PC-3 (cell line): ENCODE measurements at regions not wholly inside any gene's neighbourhood (a gene's known extent, or its start where the extent isn't known, plus 50 kb on each side); places are given as distances from the start of the nearest gene placed in this dataset.

Experiments
- ATAC-seq: fragments of 200-7000 bp; cut with Tn5 transposase; 2 replicates; pipeline ENCODE4 v1.9.1; 2020; ENCODE audit warnings: mild to moderate bottlenecking, moderate library complexity
- BruUV-seq: library from RNA; stranded (reverse); fragments of 400-500 nt; replicated peaks from 2 replicates; lab custom pipeline; 2021; lab: Mats Ljungman, UMichigan
- CTCF ChIA-PET: fragments of 300-600 bp; sonication (Branson Sonifier 250); formaldehyde crosslinking; loops from one replicate; lab custom pipeline; 2022; ENCODE audit warnings: antibody characterized with exemption; lab: Charles Lee
- POLR2A ChIA-PET: fragments of 300-600 bp; sonication (Branson Sonifier 250); formaldehyde crosslinking; loops from one replicate; lab custom pipeline; 2022; ENCODE audit warnings: antibody characterized with exemption; ENCODE audit not compliant: unreplicated experiment; lab: Charles Lee
- DNase-seq: peaks from one replicate; pipeline ENCODE4 v3.0.0-alpha.2; 2015
- H2AFZ ChIP-seq: fragments of 300-600 bp; sonication (generic); 2 replicates; pipeline ENCODE4 v1.6.0; 2016; ENCODE audit warnings: antibody characterized with exemption, low read length
- H3F3A ChIP-seq: fragments of 300-600 bp; sonication (generic); one replicate; pipeline ENCODE4 v1.6.0; 2017; ENCODE audit warnings: antibody characterized with exemption, low read length, control low read depth, mild to moderate bottlenecking; ENCODE audit not compliant: unreplicated experiment
- H3K27ac ChIP-seq: fragments of 300-600 bp; sonication (generic); 2 replicates; pipeline ENCODE4 v1.5.1; 2016; ENCODE audit warnings: mild to moderate bottlenecking, low read length
- H3K27me3 ChIP-seq: fragments of 300-600 bp; sonication (generic); 2 replicates; pipeline ENCODE4 v1.6.1; 2016; ENCODE audit warnings: low read length, mixed read lengths
- H3K36me3 ChIP-seq: fragments of 300-600 bp; sonication (generic); 2 replicates; pipeline ENCODE4 v1.6.1; 2016; ENCODE audit warnings: low read depth, mixed run types, low read length, mixed read lengths
- H3K4me1 ChIP-seq: fragments of 300-600 bp; sonication (generic); 2 replicates; pipeline ENCODE4 v1.5.1; 2016; ENCODE audit warnings: low read length; ENCODE audit not compliant: insufficient read depth
- H3K4me2 ChIP-seq: fragments of 300-600 bp; sonication (generic); 2 replicates; pipeline ENCODE4 v1.6.0; 2016; ENCODE audit warnings: low read length
- H3K4me3 ChIP-seq: fragments of 300-600 bp; sonication (generic); 2 replicates; pipeline ENCODE4 v1.5.1; 2016; ENCODE audit warnings: mild to moderate bottlenecking, low read length, mixed read lengths
- H3K79me2 ChIP-seq: fragments of 300-600 bp; sonication (generic); 2 replicates; pipeline ENCODE4 v1.6.1; 2017; ENCODE audit warnings: low read length, mixed read lengths
- H3K9ac ChIP-seq: fragments of 300-600 bp; sonication (generic); 2 replicates; pipeline ENCODE4 v1.6.0; 2016; ENCODE audit warnings: mild to moderate bottlenecking, low read length
- H3K9me2 ChIP-seq: fragments of 300-600 bp; sonication (generic); replicated peaks from 2 replicates; pipeline ENCODE4 v1.6.1; 2016; ENCODE audit warnings: mixed run types, low read length, mixed read lengths
- H3K9me3 ChIP-seq: fragments of 300-600 bp; sonication (generic); 2 replicates; pipeline ENCODE4 v1.6.1; 2016; ENCODE audit warnings: low read length, mixed read lengths
- H4K20me1 ChIP-seq: fragments of 300-600 bp; sonication (generic); 2 replicates; pipeline ENCODE4 v1.6.1; 2016; ENCODE audit warnings: low read length, mixed read lengths
- CTCF ChIP-seq: fragments of 300-600 bp; sonication (generic); conservative IDR thresholded peaks from 2 replicates; pipeline ENCODE4 v1.5.1; 2017; ENCODE audit warnings: antibody characterized with exemption, low read depth, mild to moderate bottlenecking, low read length
- EZH2 ChIP-seq: fragments of 300-600 bp; sonication (generic); IDR thresholded peaks from one replicate; pipeline ENCODE4 v1.6.1; 2017; ENCODE audit warnings: antibody characterized with exemption, mild to moderate bottlenecking, low read length; ENCODE audit not compliant: unreplicated experiment
- EZH2phosphoT487 ChIP-seq: fragments of 300-600 bp; sonication (generic); IDR thresholded peaks from 2 replicates; pipeline ENCODE4 v1.6.1; 2018; ENCODE audit warnings: mild to moderate bottlenecking, antibody characterized with exemption, low read length, borderline replicate concordance
- intact Hi-C: fragments of 100-400 bp; cut with micrococcal nuclease; formaldehyde crosslinking; loops from 2 replicates; pipeline ENCODE4 v1.9.0; 2023

DNA sequence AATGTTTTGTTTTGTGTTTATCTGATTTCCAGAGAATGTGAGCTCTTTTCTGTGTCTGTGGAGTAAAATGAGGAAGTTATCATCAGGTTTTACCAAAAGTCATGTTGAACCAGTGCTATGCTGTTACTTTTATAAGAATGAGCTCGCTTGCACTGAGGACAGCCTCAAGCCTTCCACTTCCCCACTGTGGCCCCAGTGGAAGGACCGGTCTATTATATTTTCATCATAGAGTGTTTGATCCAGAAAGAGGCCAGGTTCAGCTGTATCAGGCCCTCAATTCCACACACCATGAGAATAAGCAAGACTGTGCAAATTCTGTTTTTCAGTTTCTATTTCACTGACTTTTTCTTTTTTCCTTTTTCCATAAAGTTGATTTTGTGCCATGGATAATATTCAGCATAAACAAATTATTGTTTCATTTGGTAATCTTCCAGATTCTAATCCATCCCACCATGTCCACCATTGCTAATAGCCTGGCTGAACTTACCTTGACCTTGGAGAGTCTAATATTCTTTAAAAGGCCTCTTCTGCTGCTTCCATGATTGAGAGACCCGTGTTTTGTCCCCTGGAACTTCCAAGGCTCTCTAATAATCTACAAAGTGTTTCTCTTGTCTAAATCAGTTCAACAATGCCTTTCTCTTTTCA lies 286.2 kb downstream of the THBS2 start:
- H3K27ac ChIP-seq: no peak overlapping the region
- no TSS peak for BruUV-seq
- no peaks in the 10 kb centered on the region for H3F3A ChIP-seq
- intact Hi-C loops: no loop called here
- no peak overlapping the region for H3K9ac ChIP-seq
- H3K4me3 ChIP-seq: no peak overlapping the region
- ChIA-PET CTCF (no interaction called here), POLR2A (no interaction called here)
- ATAC-seq: no peak
- H3K9me3 ChIP-seq: no peaks in the 10 kb centered on the region
- no peak for TF ChIP-seq CTCF
- no peaks in the 10 kb centered on the region for H3K36me3 ChIP-seq
- DNase-seq: no peak
- no peaks in the 10 kb centered on the region for H3K79me2 ChIP-seq
- no peak overlapping the region for H2AFZ ChIP-seq
- H3K9me2 ChIP-seq: no peaks in the 10 kb centered on the region
- H3K4me2 ChIP-seq: no peak overlapping the region
- no peaks in the 10 kb centered on the region for H4K20me1 ChIP-seq
- H3K27me3 ChIP-seq: no peaks in the 10 kb centered on the region
- no peaks in the 10 kb centered on the region for H3K4me1 ChIP-seq

DNA sequence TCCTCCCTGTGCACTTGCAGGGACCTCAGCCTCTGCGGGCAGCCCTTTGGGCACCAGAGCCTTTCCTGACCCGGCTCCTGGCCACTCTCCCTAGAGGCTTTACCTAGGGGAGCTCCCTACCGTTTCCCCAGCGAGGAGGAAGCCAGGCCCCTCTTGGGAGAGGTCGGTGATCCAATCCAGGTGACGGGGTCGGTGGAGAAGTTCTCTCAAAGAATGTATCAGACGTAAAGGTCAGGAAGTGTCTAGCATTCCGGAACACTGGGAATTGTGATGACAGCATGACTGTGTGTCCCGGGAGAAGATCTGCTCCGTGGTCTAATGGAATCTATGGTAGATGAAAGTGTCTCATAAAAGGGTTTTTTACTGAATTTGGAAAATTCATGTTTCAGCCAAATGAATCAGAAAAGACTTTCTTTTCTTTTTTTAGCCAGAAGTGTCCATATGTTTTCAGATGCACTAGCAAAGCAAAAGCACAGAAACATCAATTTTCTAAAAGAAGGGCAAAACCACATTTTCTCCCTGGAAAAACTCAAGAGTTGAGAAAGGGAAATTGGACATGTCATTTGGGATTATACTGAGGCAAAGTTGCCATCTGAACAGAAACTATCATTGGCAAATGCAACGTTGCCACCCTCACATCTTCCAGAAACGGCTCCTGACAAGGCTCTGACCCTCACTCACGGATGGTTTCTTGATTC lies 289.4 kb downstream of the THBS2 start:
- H3K9me3 ChIP-seq: no peaks in the 10 kb centered on the region
- H3K4me1 ChIP-seq: no peaks in the 10 kb centered on the region
- no peak overlapping the region for H3K27ac ChIP-seq
- POLR2A ChIA-PET: no interaction called here
- no peaks in the 10 kb centered on the region for H3K36me3 ChIP-seq
- ATAC-seq (no peak), DNase-seq (no peak)
- H3K4me2 ChIP-seq: no peak overlapping the region
- TF ChIP-seq CTCF: no peak
- no peak for TF ChIP-seq EZH2phosphoT487
- TF ChIP-seq EZH2: no peak
- no peaks in the 10 kb centered on the region for H3K9me2 ChIP-seq
- no TSS peak for BruUV-seq
- no peaks in the 10 kb centered on the region for H3K79me2 ChIP-seq
- H4K20me1 ChIP-seq: no peaks in the 10 kb centered on the region
- intact Hi-C loops: no loop called here
- H3K9ac ChIP-seq: no peak overlapping the region
- no peak overlapping the region for H3K4me3 ChIP-seq
- no peak overlapping the region for H2AFZ ChIP-seq
- H3F3A ChIP-seq: no peaks in the 10 kb centered on the region
- H3K27me3 ChIP-seq: no peaks in the 10 kb centered on the region
- CTCF ChIA-PET: no interaction called here

GRCh38 chr6:168962886-168963285 lies 290.8 kb downstream of the THBS2 start:
- BruUV-seq: no TSS peak
- H4K20me1 ChIP-seq: no peaks in the 10 kb centered on the region
- H3K79me2 ChIP-seq: no peaks in the 10 kb centered on the region
- no peaks in the 10 kb centered on the region for H3K27me3 ChIP-seq
- no peaks in the 10 kb centered on the region for H3K9me3 ChIP-seq
- no peak overlapping the region for H3K9ac ChIP-seq
- H3K9me2 ChIP-seq: no peaks in the 10 kb centered on the region
- ATAC-seq (no peak), DNase-seq (no peak)
- POLR2A ChIA-PET: no interaction called here
- H2AFZ ChIP-seq: no peak overlapping the region
- H3K4me2 ChIP-seq: no peak overlapping the region
- no peak overlapping the region for H3K4me3 ChIP-seq
- intact Hi-C loops: no loop called here
- CTCF ChIA-PET: no interaction called here
- no peak for TF ChIP-seq EZH2phosphoT487
- no peak for TF ChIP-seq CTCF
- no peak for TF ChIP-seq EZH2
- no peaks in the 10 kb centered on the region for H3K36me3 ChIP-seq
- no peak overlapping the region for H3K27ac ChIP-seq
- no peaks in the 10 kb centered on the region for H3F3A ChIP-seq
- H3K4me1 ChIP-seq: no peaks in the 10 kb centered on the region
